ENCODE measurements at regions not wholly inside any gene's neighbourhood (a gene's known extent, or its start where the extent isn't known, plus 50 kb on each side); places are given as distances from the start of the nearest gene placed in this dataset.

DNA sequence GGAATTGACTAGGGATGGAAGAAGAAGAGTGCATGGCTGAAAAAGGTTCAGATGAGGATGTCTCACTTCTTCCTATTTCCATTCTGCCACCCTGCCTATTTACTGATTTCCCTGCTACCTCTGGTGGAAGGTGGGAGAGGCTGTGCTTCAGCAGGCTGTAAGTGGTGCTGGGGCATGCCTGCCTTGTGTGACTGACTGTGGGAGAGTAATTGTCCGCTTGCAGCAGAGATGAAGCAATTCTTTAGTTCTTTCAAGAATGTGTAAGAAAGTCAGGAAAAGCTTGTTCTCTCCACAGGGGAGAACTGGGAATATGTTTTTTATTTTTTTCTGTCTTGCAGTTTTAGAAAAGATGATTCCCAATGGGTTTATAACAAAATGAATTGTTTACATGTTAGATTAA, 72.5 kb upstream of the NYAP2 start:
- Histone ChIP-seq H3K27ac (ENCODE audit: extremely low read depth, low read depth, low read length) (no peak overlapping the region), H3K27me3 (ENCODE audit: control insufficient read depth in 2 of 2, insufficient read depth in 2 of 2, low read length in 2 of 2) (no peaks in the 10 kb centered on the region), H3K4me1 (replicated peaks in 1 of 2; ENCODE audit: control insufficient read depth in 2 of 2, insufficient read depth in 2 of 2, low read length in 2 of 2) (no peaks in the 10 kb centered on the region), H4K20me1 (replicated peaks; ENCODE audit: control insufficient read depth, insufficient read depth, low read length) (no peaks in the 10 kb centered on the region), H3K79me2 (ENCODE audit: control insufficient read depth, insufficient read depth, low read length) (no peaks in the 10 kb centered on the region), H3K9me1 (ENCODE audit: control insufficient read depth, insufficient read depth, low read length) (no peaks in the 10 kb centered on the region), H3K4me2 (ENCODE audit: insufficient read depth, low read length) (no peak overlapping the region), H3K36me3 (ENCODE audit: control insufficient read depth, insufficient read depth, low read length) (no peaks in the 10 kb centered on the region), H3K4me3 (no peak overlapping the region), H3K9me3 (replicated peaks; ENCODE audit: control insufficient read depth, insufficient read depth, low read depth, low read length) (no peaks in the 10 kb centered on the region), H3K9ac (ENCODE audit: insufficient read depth in 1 of 2, low read depth in 2 of 2, low read length in 2 of 2) (no peak overlapping the region), H2AFZ (ENCODE audit: low read depth, low read length) (no peak overlapping the region)
- POLR2A ChIA-PET, result no interaction called here
- no peak for FAIRE-seq
- CTCF ChIA-PET (ENCODE audit: low intra/inter-chr PET ratio), result no interaction called here
- no TSS peak for BruUV-seq (replicated peaks)
- intact Hi-C loops (cut with micrococcal nuclease) (no loop called here), in situ Hi-C loops (cut with MboI) (no loop called here)
- 8% methylated on average over 1 of the region's 1 CpG for WGBS (ENCODE audit: insufficient coverage, low coverage, missing lambda C conversion rate)
- DNase-seq (ENCODE audit: extremely low read depth in 1 of 4, low spot score in 3 of 4), result no peak
- TF ChIP-seq CBX3 (IDR thresholded peaks at IDR 0.05; ENCODE audit: borderline replicate concordance in 1 of 2, low read length in 2 of 2), result no peak
- TF ChIP-seq MGA (IDR thresholded peaks at IDR 0.05), result no peak
- TF ChIP-seq SIRT6 (IDR thresholded peaks at IDR 0.05; ENCODE audit: low read depth, low read length), result no peak
- TF ChIP-seq ZKSCAN3 (CRISPR knock-in tag; IDR thresholded peaks at IDR 0.05), result no peak
- no peak for TF ChIP-seq NFXL1 (CRISPR knock-in tag; IDR thresholded peaks at IDR 0.05)
- TF ChIP-seq, protein P1, sequence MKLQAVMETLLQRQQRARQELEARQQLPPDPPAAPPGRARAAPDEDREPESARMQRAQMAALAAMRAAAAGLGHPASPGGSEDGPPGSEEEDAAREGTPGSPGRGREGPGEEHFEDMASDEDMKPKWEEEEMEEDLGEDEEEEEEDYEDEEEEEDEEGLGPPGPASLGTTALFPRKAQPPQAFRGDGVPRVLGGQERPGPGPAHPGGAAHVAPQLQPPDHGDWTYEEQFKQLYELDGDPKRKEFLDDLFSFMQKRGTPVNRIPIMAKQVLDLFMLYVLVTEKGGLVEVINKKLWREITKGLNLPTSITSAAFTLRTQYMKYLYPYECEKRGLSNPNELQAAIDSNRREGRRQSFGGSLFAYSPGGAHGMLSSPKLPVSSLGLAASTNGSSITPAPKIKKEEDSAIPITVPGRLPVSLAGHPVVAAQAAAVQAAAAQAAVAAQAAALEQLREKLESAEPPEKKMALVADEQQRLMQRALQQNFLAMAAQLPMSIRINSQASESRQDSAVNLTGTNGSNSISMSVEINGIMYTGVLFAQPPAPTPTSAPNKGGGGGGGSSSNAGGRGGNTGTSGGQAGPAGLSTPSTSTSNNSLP (IDR thresholded peaks at IDR 0.05; ENCODE audit: borderline replicate concordance, low read depth, low read length), result no peak
- TF ChIP-seq, protein P2, sequence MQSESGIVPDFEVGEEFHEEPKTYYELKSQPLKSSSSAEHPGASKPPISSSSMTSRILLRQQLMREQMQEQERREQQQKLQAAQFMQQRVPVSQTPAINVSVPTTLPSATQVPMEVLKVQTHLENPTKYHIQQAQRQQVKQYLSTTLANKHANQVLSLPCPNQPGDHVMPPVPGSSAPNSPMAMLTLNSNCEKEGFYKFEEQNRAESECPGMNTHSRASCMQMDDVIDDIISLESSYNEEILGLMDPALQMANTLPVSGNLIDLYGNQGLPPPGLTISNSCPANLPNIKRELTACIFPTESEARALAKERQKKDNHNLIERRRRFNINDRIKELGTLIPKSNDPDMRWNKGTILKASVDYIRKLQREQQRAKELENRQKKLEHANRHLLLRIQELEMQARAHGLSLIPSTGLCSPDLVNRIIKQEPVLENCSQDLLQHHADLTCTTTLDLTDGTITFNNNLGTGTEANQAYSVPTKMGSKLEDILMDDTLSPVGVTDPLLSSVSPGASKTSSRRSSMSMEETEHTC (IDR thresholded peaks at IDR 0.05), result no peak
- TF ChIP-seq RFX7 (CRISPR knock-in tag; IDR thresholded peaks at IDR 0.05), result no peak
- no peak for ATAC-seq
